Suppressor macrophage (primary cell): ENCODE measurements at regions not wholly inside any gene's neighbourhood (a gene's known extent, or its start where the extent isn't known, plus 50 kb on each side); places are given as distances from the start of the nearest gene placed in this dataset.
"Not testable (repeated sequence)": the region's sequence is repeated elsewhere in the genome, so short reads cannot be mapped to it uniquely, and the experiment has no call there.

Experiments used
- DNase-seq, 4 experiments: peaks; one replicate each; pipeline ENCODE4 v3.0.0-alpha.2; 2020 to 2022

DNA sequence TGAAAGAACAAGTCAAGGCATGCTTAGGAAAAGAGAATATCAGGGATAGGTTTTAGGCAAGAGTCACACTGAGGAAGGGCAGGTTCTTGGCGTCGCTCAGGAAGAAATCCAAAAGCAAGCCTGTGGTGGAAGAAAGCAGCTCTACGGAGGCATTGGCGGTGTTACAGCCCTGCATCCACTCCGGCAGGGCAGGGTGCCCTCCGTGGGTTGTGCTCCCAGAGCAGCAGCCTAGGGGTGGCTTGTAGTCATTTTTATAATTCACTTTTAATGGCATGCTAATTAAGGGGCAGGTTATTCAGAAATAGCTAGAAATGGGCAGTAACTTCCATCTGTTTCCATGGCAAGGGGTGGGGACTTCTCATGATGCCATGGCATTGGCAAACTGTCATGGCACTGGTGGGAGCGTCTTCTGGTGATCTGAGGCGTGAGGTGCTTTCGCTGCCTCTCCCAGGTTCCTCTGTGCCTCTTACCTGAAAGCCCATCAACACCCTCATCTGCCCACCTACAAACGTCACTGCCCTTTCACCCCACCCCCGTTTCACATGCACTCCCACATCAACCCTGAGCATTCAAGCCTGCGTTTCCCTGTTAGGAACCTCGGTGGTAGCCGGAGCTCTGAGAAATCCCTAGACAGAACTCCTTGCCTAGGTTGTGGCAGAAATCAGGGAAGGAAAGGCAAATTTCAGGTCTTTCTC, 1763.8 kb upstream of the TPTE start:
- DNase-seq: not testable (repeated sequence)

DNA sequence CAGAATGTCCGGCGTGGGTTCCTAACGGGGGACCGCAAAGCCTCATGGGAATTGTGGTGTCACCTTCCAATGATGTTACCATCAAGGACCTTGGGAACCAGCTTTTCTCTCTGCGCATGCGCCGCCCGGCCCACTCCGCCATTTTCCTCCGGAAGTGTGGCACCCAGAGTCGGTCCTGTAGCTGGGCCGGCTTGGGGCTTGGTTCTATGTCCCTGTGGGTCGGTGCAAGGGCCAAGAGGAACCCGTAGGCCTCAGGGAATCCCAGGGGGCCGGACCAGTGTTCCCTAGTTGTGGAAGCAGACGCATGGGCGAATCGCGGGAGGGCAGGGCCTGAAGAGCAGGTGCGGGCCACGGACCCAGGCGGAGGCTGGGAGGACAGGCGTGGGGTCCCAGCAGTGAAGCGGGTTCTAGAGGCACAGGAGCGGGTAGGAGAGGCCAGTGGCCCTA, 1762.4 kb upstream of the TPTE start:
- DNase-seq: peak in 1 of 4 experiments; percentile 13

DNA sequence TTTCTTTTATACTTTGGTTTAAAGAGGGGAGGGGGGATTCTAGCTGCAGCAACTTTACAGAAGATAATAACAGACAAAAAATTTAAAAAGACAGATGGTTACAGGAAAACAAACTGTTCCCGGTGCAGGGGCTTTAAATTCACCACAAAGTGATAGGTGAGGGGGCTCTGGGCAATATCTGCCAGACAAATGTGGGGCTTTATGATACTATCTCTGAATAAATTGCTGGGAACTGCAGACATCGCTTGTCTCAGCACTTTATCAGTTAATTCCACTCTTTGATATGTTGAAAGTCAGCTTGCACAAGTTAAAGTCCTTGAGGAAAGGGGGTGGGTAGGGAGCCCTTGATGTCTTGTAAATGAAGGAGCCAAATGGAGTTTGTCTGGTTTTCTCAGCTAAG, 1759.1 kb upstream of the TPTE start:
- DNase-seq: not testable (repeated sequence)

DNA sequence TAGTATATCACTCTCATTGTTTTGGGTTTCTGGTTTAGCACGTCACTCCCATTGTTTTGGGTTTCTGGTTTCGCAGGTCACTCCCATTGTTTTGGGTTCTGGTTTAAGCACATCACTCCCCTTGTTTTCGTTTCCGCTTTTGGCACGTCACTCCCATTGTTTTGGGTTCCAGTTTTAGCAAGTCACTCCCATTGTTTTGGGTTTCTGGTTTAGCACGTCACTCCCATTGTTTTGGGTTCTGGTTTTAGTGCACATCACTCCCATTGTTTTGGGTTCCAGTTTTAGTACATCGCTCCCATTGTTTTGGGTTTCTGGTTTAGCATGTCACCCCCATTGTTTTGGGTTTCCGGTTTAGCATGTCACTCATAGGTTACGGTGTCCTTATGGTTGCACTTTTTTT, 1757.0 kb upstream of the TPTE start:
- not testable (repeated sequence) for DNase-seq

DNA sequence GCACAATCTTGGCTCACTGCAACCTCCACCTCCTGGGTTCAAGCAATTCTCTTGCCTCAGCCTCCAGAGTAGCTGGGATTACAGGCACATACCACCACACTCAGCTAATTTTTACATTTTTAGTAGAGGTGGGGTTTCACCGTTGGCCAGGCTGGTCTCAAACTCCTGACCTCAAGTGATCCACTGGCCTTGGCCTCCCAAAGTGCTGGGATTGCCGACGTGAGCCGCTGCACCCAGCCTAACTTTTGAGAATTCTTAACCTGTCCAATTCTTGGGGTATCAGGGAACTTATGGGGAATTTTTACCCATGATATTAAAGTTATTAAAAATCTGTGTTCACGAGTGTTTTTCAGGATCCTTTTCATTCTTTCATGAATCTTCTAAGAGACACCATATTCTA, 1755.2 kb upstream of the TPTE start:
- DNase-seq: not testable (repeated sequence)

DNA sequence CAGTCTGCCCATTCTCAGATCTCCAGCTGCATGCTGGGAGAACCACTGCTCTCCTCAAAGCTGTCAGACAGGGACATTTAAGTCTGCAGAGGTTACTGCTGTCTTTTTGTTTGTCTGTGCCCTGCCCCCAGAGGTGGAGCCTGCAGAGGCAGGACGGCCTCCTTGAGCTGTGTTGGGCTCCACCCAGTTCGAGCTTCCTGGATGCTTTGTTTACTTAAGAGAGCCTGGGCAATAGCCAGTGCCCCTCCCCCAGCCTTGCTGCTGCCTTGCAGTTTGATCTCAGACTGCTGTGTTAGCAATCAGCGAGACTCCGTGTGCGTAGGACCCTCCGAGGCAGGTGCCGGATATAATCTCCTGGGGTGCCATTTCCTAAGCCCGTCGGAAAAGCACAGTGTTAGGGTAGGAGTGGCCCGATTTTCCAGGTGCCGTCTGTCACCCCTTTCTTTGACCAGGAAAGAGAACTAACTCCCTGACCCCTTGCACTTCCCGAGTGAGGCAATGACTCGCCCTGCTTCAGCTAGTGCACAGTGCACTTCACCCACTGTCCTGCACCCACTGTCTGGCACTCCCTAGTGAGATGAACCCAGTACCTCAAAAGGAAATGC, 1748.4 kb upstream of the TPTE start:
- not testable (repeated sequence) for DNase-seq

DNA sequence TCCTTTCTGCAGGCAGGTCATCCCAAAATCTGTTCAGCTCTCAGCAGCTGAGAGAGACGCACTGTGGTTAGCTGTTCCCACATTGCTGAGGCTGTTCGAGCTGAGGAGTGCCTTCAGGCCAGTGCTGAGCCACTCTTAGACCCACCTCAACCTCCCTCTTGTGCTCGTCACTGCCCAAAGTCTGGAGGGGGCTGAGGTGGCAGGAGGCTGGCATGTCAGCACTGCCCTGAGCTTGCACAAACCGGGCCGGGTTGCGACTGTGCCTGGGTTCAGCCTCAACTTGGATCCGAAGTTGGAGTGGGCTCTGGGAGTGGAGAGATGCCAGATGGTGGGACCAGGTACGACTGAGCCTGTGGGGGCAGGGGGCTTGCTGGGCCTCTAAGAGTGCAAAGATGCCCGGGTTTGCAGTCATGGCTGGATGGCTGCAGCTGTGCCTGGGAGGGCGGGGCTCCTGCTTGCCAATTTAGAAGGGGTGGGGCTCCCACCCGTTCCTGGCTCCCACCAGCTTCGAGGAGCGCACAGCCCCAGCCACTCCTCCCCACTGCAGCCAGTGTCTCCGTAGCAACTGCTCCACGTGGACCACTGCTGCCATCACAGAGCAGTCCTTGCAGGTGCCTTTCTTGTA, 1745.7 kb upstream of the TPTE start:
- not testable (repeated sequence) for DNase-seq

DNA sequence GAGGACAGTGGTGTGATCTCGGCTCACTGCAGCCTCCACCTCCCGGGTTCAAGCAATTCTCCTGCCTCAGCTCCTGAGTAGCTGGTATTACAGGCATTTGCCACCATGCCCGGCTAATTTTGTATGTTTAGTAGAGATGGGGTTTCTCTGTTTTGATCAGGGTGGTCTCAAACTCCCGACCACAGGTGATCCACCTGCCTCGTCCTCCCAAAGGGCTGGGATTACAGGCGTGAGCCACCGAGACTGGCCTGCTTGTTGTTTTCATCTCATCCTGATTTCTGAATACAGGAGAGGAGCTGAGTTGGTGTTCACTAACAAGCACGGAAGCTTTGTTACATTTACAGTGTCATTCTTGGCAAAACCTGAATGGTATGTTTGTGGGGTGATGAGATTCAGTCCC, 1744.1 kb upstream of the TPTE start:
- DNase-seq: not testable (repeated sequence)

DNA sequence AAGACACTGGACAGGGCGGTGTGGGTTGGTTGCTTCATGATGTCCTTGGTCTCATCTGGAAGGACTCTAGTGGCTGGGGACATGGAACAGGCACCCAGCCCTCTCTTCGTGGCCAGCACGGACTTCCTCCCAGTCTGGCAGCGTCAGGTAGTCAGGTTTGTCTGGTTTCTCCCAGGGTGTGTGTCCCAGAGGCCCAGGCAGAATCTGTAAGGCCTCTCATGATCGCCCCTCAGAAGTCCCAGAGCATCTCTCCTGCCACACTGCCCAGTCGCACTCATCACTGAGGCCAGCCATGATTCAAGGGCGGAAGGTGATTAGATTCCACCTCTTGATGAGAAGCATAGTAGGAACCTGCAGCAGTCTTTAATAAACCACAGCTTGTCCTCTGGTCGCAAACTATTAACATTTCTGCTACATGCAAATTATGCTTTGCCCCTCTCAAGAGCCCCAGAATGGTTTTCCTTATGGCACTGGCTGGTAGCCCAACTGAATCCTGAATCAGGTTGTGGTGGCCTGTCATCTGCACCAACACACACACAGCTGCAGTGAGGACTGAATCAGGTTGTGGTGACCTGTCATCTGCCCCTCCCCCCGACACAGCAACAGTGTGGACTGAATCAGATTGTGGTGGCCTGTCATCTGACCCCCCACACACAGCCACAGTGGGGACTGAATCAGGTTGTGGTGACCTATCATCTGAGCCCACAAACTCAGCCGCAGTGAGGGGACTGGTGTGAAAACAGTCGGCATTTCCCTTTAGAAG, 1742.9 kb upstream of the TPTE start:
- DNase-seq: not testable (repeated sequence)

DNA sequence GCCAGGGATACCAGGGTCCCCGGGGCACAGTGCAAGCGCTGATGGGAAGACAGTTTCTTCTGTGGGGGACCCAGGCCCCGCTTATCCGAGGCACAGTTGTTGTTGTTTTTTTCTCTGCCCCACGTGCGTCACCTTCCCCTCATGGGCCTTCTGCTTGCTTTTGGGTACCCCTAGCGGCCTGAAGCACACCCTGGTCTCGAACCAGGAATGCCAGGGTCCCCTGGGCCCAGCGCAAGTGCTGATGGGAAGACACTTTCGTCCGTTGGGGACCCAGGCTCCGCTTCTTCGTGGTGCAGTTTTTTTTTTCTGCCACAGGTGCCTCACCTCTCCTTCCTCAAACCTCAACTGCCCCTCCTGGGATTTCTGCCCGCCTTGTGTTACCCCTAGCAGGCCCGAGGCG, 1708.5 kb upstream of the TPTE start:
- not testable (repeated sequence) for DNase-seq

DNA sequence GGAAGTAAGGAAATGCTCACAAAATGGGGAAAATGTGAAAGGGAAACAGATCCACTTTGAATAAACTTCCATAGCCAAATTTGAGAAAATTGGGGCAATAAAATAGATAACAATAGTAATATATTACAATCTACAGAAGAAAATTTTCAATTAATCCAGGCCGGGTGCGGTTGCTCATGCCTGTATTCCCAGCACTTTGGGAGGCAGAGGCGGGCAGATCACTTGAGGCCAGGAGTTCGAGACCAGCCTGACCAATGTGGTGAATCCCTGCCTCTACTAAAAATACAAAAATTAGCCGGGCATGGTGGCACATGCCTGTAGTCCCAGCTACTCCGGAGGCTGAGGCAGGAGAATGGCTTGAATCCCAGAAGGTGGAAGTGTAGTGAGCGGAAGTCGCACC, 1687.1 kb upstream of the TPTE start:
- not testable (repeated sequence) for DNase-seq
